Activated T-cell treated with anti-CD3 and anti-CD28 coated beads, Interleukin-2, amount 50 U/mL, for 48 hours (primary cell): ENCODE measurements at regions not wholly inside any gene's neighbourhood (a gene's known extent, or its start where the extent isn't known, plus 50 kb on each side); places are given as distances from the start of the nearest gene placed in this dataset.
"Not testable (repeated sequence)": the region's sequence is repeated elsewhere in the genome, so short reads cannot be mapped to it uniquely, and the experiment has no call there.

Source experiments
- DNase-seq, 2 experiments: peaks; one replicate each; pipeline ENCODE4 v3.0.0-alpha.2; 2020

- not testable (repeated sequence) for DNase-seq
Observed at GRCh38 chr6:85071845-85072244, 307.4 kb upstream of the TBX18 start.

- DNase-seq = no peak
Observed at GRCh38 chr6:85069577-85069976, 305.2 kb upstream of the TBX18 start.

DNA sequence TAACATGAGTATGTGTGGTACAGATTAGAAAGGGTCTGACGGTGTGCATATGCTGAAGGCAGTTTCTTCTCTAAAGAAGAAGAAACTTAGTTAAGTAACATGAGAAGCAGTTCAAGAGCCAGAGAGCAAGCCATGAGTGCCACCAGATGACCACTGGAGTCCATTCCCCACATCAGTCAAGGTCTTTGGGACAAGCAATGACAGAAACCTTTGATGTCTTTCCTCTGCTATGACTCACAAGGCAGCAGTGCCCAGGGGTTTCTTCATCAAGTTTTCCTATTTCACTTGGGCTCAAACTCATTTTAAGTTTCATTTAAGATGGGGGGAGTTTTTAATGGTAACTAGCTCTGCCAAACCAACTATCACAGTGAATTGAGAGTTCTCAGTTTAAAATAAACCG lies 303.8 kb upstream of the TBX18 start:
- no peak for DNase-seq

GRCh38 chr6:85066266-85066665 lies 301.9 kb upstream of the TBX18 start:
- DNase-seq = no peak

GRCh38 chr6:85065831-85066230 lies 301.4 kb upstream of the TBX18 start:
- no peak for DNase-seq

GRCh38 chr6:85063611-85064010 lies 299.2 kb upstream of the TBX18 start:
- no peak for DNase-seq

GRCh38 chr6:85062884-85063283 lies 298.5 kb upstream of the TBX18 start:
- no peak for DNase-seq

- DNase-seq = no peak
Observed at GRCh38 chr6:85058806-85059205, 294.4 kb upstream of the TBX18 start.

DNA sequence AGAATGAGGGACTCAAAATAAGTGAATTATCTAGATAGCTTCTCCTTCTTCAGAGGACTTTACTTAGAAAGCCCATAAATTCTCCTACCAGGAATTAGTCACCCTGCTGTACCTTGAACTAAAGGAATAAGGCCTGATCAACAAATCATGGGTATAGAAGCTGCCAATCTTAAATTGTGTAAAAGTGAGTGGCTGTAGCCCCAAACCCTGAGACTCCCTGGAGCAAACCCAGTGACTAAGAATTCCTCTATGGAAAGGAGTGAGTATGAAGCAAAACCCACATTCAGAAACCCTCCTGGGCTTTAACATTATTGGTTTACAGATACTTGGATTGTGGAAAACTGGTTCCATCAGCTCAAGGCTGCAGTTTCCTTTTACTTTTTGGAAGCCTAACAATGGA lies 285.8 kb upstream of the TBX18 start:
- no peak for DNase-seq

- DNase-seq = no peak
Observed at GRCh38 chr6:85049282-85049681, 284.9 kb upstream of the TBX18 start.

DNA sequence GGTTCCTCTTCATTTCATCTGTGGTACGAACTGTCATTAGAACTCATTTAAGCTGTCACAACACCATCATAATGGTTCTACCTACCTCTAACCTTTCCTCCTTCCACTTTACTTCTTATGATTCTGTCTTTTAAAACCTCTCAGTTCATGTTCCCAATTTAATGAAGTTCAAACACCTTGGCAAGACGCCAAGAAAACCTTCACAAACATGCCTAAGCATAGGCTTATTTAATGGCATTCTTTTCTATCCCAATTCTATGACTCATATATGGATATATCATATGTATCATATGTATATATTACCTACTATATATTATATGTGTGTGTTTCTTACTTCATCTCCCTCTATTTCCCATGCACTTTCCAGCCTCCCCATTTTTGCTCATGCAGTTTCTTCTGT lies 283.4 kb upstream of the TBX18 start:
- DNase-seq = no peak

GRCh38 chr6:85045767-85046166 lies 281.4 kb upstream of the TBX18 start:
- not testable (repeated sequence) for DNase-seq

DNA sequence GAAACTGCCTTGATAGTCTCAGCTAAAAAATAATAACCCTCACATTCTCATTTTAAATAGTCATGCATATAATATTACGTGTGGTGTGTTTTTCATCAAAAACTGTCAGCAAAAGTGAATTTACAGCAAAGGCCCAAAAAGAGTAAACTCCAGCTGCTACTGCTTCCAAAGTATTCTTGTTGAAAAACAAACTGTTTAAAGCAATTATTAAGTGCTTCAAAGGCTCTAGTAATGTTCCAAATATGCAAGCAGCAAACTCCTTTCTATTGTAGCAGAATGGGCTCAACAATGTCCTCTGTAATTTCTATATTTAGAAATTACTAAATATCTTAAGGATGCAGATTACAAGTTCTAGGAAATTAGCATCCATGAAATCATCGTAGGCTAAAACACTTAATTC lies 280.0 kb upstream of the TBX18 start:
- DNase-seq = no peak

DNA sequence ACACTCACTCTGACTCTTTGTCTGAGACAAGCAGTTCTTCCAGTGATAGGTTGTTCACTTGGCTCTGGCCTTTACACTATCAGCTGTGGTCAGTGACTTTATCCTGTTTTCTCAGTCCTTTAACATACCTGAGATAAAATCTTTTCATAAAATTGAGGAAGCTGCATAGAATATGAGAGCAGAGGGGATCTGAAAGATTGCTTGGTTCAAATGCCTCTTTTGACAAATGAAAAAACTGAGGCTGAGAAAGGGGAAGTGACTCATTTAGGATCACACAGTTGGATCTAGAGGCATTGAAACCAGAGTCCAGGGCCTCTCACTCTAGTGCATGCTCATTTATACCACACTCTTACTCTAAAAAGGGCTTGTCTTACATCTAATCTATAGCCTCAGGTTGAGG lies 277.0 kb upstream of the TBX18 start:
- no peak for DNase-seq

DNA sequence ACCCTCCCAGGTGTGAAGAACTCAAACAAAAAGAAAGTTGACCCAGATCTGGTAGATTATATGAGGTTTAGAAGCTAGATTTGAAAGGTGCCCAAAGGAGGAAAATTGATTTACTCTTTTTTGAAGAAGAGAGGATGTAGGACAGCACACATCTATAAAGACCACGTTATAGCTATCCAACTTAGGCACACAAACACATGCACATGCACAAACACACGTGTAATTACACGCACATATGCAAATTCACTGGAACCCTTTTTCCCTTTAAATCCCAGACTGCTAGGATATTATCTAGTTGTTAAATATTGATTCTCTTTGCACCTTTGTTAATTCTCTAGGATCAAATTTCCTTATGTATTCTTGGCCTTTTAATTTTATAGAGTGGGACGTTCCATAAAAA lies 272.8 kb upstream of the TBX18 start:
- no peak for DNase-seq

DNA sequence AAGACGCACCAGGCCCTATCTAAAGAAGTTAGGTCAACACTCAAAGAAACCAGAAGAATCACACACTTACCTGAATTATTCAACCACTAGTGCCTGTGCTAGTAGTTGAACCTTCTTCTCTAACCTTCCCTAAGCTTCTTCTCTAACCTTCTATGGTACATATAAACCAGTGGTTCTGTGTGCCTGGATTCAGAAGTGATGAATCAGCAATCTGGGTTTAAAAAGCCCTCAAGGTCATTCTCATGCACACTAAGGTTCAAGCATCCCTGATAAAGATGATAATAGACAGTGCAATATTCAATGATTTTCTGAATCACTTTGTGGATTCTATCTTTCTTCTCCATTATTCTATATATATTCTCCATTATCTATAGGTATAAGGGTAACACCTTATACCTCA lies 271.4 kb upstream of the TBX18 start:
- no peak for DNase-seq

- DNase-seq = no peak
Observed at GRCh38 chr6:85033547-85033946, 269.1 kb upstream of the TBX18 start.

DNA sequence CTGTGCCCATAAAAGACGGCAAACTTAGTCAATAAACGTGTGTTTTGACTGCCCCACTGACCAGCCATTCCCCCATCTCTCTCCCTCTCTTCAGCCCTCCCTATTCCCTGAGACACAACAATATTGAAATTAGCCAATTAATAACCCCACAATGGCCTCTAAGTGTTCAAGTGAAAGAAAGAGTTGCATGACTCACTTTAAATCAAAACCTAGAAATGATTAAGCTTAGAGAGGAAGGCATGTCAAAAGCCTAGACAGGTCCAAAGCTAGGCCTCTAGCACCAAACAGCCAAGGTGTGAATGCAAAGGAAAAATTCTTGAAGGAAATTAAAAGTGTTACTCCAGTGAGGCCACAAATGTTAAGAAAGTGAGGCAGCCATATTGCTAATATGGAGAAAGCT lies 261.6 kb upstream of the TBX18 start:
- no peak for DNase-seq

GRCh38 chr6:85023721-85024120 lies 259.3 kb upstream of the TBX18 start:
- DNase-seq = no peak

GRCh38 chr6:85017352-85017751 lies 253.0 kb upstream of the TBX18 start:
- no peak for DNase-seq

DNA sequence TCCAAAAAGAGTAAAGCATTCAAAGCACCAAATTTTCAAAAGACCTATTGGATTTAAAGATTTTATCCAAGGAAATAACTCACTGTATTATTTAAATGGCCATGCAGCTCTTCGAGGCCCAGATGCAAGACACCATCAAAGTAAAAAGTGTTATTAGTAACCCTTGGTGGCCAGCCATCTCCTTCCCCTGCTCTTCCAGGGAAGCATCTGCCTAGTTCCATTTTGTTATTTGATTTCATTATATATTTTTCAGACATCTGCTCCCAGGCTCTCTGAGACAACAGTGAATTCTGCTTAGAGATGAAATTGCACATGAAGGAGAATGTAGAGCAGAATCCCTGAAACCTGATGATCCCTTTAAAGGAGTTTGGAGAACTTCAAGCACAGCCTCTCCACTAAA lies 252.3 kb upstream of the TBX18 start:
- DNase-seq = no peak

DNA sequence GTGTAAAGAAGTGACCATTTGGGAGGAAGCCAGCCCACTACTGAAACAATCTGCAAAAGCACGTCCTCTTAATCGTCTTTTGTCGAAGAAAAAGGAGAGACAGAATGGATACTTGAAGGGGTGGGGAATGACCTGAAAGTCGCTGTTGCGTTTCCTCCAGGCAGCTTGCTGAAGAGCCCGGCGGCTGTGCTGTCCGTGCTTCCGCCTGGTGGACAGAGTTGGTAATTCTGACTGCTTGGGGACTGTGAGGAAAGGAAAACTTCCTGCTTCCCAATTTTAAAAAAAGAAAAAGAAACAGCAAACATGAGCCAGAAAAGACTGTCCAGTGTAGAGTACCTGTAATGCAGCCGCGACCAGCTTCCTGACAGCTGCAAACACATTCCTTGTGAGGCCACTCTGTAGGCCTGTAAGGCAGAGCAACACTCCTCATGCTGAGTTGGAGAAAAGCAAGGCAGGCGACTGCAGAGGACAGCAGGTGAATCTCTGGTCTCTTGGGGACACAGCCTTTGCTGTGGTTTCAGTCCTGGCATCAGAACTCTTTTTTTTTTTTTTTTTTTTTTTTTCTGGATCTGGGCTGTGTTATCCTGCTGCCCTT lies 251.1 kb upstream of the TBX18 start:
- peak; percentile 15 to 16 for DNase-seq

- no peak for DNase-seq
Observed at GRCh38 chr6:85010865-85011264, 246.5 kb upstream of the TBX18 start.

DNA sequence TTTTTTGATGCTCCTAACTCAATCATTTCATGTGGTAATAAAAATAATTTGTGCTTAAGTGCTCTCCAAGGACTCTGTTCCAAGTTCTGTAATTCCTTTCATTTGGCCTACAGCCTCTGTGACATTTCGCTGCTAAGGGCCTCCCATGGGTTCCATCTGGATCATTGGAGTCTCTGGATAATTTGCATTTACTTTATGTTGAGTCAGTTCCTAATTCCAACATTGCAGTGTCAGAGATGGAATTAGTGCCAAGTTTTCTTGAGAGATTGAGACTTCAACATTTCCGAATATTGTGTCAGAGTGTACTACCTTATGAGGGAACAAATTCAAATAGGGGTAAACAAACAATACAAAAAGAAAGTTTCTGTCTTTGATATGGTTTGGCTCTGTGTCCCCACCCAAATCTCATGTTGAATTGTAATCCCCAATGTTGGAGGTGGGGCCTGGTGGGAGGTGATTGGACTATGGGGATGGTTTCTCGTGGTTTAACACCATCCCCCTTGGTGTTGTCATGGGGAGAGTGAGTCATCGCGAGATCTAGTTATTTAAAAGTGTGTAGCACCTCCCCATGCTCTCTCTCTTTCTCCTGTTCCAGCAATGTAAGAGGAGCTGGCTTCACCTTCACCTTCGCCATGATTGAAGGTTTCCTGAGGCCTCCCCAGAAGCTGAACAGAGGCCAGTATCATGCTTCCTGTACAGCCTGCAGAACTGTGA lies 244.1 kb upstream of the TBX18 start:
- DNase-seq = no peak

DNA sequence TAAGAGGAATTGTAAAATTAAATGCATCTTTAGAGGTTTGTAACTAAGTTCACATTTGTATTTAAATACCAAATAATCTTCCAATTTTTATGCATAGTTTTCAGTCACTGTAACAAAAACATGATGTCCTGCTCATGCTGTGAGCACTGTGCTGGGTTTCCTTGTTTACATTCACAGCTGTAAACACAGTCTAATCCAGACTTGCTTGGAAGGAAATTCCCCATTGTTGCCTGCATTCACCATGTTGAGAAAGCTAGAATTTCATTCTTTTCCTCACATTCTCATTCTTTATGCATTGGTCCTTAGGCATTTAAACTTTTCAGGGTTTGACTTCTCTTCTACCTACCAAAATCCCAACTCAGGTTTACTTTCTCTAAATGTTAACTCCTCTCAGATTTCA lies 242.0 kb upstream of the TBX18 start:
- no peak for DNase-seq
